AG10803 (cell line): ENCODE measurements at regions not wholly inside any gene's neighbourhood (a gene's known extent, or its start where the extent isn't known, plus 50 kb on each side); places are given as distances from the start of the nearest gene placed in this dataset.
A peak's percentile ranks its signal among the peaks of the same experiment; 100 is the strongest.

ENCODE experiments used
- DNase-seq: peaks from one replicate; pipeline ENCODE4 v3.0.0; 2010; ENCODE audit warnings: low read depth
- H3K4me3 ChIP-seq: 2 replicates; pipeline ENCODE4 v1.5.1; 2011; ENCODE audit warnings: mild to moderate bottlenecking, low read length, control low read depth
- TF ChIP-seq, protein P1 (sequence below): conservative IDR thresholded peaks from 2 replicates; pipeline ENCODE4 v1.5.1; 2011; ENCODE audit warnings: mild to moderate bottlenecking, low read length, control low read depth, inconsistent platforms

DNA sequence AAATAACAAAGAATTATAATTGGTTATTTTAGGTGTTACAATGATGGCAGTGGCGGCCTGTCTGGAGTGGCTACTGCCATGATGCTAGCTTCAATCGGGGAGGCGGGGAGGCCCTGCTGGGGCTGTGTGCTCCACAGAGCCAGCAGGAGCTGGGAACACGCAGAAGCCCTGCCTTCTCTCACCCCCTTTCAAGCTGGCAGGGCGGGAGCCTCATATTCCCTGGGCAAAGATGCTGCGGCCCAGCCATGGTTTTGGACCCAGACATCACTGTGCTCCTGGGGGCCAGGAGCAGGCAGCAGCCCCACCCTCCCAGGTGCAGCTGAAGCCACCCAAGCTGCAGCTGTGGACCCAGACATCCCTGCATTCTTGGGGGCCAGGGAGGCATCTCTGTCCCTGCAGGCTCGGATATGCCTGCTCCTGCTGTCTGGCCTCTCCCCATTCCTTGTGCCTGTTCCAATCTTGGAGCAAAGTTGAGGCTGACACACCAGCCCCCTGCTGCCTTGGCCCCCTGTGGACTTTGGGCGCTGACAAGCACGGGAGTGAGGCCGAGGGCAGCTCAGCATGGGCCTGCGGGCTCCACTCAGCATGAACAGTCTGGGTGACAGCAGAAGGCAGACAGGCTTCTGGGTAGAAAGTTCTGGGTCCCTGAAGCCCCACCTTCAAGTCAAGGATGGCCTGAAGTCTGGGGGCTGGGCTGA lies 263.1 kb upstream of the HTR2A start:
- no peak overlapping the region for H3K4me3 ChIP-seq
- DNase-seq = no peak
- TF ChIP-seq, protein P1, sequence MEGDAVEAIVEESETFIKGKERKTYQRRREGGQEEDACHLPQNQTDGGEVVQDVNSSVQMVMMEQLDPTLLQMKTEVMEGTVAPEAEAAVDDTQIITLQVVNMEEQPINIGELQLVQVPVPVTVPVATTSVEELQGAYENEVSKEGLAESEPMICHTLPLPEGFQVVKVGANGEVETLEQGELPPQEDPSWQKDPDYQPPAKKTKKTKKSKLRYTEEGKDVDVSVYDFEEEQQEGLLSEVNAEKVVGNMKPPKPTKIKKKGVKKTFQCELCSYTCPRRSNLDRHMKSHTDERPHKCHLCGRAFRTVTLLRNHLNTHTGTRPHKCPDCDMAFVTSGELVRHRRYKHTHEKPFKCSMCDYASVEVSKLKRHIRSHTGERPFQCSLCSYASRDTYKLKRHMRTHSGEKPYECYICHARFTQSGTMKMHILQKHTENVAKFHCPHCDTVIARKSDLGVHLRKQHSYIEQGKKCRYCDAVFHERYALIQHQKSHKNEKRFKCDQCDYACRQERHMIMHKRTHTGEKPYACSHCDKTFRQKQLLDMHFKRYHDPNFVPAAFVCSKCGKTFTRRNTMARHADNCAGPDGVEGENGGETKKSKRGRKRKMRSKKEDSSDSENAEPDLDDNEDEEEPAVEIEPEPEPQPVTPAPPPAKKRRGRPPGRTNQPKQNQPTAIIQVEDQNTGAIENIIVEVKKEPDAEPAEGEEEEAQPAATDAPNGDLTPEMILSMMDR = no peak

DNA sequence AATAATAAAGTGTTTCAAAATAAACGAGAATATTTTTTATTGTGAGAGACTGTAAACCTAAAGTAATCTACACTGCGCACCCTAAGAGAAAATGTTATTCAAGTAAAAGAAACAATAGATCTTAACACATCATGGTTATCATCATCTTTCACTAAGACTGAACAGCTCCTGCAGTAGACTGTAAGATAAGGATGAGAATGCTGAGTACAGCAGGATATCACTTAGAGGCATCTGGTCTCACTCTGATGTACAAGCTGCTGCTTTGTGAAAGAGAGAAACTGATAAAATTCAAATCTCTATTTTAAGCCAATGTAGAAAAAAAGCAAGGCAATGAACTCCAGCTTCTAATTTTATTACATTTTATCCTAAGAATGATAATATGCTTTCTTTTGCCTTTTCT lies 261.7 kb upstream of the HTR2A start:
- H3K4me3 ChIP-seq = no peak overlapping the region
- DNase-seq = no peak
- TF ChIP-seq, protein P1 = no peak

DNA sequence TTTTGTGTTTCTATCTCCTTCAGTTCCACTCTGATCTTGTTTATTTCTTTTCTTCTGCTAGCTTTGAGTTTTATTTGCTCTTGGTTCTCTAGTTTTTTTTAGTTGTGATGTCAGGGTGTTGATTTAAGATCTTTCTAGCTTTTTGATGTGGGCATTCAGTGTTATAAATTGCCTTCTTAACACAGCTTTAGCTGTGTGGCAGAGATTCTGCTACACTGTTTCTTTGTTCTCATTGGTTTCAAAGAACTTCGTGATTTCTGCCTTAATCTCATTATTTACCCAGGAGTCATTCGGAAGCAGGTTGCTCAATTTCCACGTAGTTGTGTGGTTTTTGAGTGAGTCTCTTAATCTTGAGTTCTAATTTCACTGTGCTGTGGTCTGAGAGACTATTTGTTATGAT lies 251.7 kb upstream of the HTR2A start:
- DNase-seq = no peak
- H3K4me3 ChIP-seq = no peak overlapping the region
- TF ChIP-seq, protein P1 = no peak

DNA sequence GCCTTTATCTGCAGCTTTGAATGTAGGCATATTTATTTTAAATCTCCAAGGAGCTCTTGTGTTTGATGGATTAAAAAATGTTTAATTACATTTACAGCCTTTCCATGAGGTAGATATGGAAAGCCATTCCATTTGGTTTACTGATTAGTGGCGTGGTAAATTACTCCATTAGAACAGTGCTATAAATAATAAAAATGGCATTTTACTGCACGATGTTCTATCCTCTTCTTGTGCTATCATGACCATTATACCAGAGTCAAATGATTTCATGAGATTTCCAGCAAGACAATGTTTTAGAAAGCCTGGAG lies 250.9 kb upstream of the HTR2A start:
- TF ChIP-seq, protein P1 = no peak
- no peak for DNase-seq
- no peak overlapping the region for H3K4me3 ChIP-seq

DNA sequence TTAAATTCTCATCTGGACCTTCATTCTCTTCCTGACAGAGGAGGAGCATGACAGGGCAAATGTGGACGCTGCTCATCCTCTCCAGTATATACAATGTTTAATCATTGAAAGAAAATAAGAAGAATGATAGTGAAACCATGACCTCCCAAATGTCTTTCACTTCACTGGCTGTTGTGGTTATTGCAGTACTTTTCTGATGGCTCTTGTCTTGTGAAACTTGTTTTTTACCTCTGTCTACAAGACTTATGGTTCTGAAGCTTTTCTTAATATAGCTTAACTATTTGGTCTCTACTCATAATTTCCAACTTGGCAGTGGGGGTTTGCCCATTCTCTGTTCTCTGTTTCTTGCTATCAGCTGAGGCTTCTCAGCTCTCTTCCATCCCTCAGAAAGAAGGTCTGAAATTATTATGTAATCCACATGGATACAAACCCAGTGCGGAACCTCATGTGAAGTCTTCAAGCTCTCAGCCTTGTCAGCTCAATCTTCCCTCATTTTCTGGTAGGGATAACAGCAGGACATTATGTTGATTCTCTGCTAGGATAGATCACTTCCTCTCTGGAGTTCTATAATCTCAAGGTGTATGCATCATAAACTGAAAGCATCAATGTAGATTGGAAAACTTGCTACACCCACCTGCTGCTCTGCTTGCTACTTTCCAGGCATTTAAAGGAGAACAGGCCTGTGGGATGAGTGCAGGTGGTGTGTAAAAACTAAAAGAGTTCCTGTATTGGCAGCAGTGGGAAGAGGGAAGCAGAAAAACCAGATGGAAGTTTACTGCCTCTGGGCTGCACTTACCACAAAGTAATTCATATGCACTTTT lies 250.3 kb upstream of the HTR2A start:
- TF ChIP-seq, protein P1 = no peak
- no peak for DNase-seq
- no peak overlapping the region for H3K4me3 ChIP-seq

DNA sequence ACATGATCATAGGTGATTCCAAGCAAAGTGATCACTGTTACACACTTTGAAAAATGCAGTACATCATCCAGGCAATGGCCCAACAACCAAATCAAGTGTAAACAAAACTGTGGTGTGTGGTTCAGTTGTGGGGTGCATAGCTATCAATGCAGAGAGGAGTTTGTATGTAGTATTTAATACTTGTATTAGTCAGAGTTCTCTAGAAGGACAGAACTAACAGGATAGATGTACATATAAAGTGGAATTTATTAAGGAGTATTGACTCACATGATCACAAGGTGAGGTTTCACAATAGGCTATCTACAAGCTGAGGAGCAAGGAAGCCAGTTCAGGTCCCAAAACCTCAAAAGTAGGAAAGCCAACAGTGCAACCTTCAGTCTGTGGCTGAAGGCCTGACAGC lies 249.3 kb upstream of the HTR2A start:
- H3K4me3 ChIP-seq = no peak overlapping the region
- TF ChIP-seq, protein P1 = no peak
- DNase-seq = peak; percentile 35

DNA sequence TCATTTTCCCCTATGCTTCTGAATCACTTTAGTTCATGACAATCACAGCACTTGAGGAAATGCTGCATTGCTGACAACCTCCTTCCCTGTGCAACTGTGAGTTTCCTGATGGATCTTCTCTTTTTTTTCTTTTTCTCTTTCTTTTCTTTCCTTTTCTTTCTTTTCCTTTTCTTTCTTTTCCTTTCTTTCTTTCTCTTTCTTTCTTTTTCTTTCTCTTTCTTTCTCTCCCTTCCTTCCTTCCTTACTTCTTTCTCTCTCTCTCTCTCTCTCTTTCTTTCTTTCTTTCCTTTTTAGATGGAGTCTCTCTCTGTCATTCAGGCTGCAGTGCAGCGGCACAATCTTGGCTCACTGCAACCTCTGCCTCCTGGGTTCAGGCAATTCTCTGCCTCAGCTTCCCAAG lies 247.9 kb upstream of the HTR2A start:
- no peak overlapping the region for H3K4me3 ChIP-seq
- DNase-seq = no peak
- TF ChIP-seq, protein P1 = no peak
